ENCODE measurements at regions not wholly inside any gene's neighbourhood (a gene's known extent, or its start where the extent isn't known, plus 50 kb on each side); places are given as distances from the start of the nearest gene placed in this dataset.

- Histone ChIP-seq H2BK20ac (ENCODE audit: low read depth, low read length, poor library complexity, severe bottlenecking) (no peak overlapping the region), H4K20me1 (ENCODE audit: control insufficient read depth, insufficient read depth, insufficient read length) (no peaks in the 10 kb centered on the region), H4K8ac (replicated peaks; ENCODE audit: insufficient read length, low read depth, low read length) (no peak overlapping the region), H3K27me3 (ENCODE audit: insufficient read depth, low read length) (no peaks in the 10 kb centered on the region), H4K5ac (ENCODE audit: insufficient read length, low read depth, low read length) (no peak overlapping the region), H3K4me2 (ENCODE audit: insufficient read depth, insufficient read length, low read length) (no peak overlapping the region), H3K4ac (ENCODE audit: low read depth, low read length) (no peak overlapping the region), H2BK120ac (ENCODE audit: low read depth, low read length, poor library complexity, severe bottlenecking) (no peak overlapping the region), H3K79me1 (ENCODE audit: insufficient read depth, low read depth, low read length, poor library complexity, severe bottlenecking) (no peaks in the 10 kb centered on the region), H3T11ph (ENCODE audit: low read length) (no peak overlapping the region), H3K14ac (ENCODE audit: insufficient read depth, low read length) (no peak overlapping the region), H3K23me2 (ENCODE audit: insufficient read length, low read depth, low read length, poor library complexity, severe bottlenecking) (no peaks in the 10 kb centered on the region), H3K4me1 (ENCODE audit: insufficient read depth, low read length) (no peaks in the 10 kb centered on the region), H3K9ac (ENCODE audit: extremely low read depth, insufficient read length, low read length) (no peak overlapping the region), H2AK5ac (ENCODE audit: insufficient read length, low read length) (no peak overlapping the region), H3K79me2 (ENCODE audit: insufficient read depth, low read length) (no peaks in the 10 kb centered on the region), H2BK15ac (ENCODE audit: low read depth, low read length) (no peak overlapping the region), H3K23ac (ENCODE audit: insufficient read length, low read depth, low read length) (no peak overlapping the region), H3K9me3 (ENCODE audit: control insufficient read depth, low read depth, low read length) (no peaks in the 10 kb centered on the region), H2BK12ac (ENCODE audit: insufficient read length, low read depth, low read length) (no peak overlapping the region), H2BK5ac (ENCODE audit: insufficient read length, low read length) (no peak overlapping the region), H4K91ac (ENCODE audit: insufficient read length, low read depth, low read length) (no peak overlapping the region), H3K18ac (ENCODE audit: insufficient read length, low read depth, low read length) (no peak overlapping the region), H2AFZ (ENCODE audit: low read length) (no peak overlapping the region), H3K56ac (ENCODE audit: insufficient read length, low read depth, low read length) (no peak overlapping the region), H3K27ac (ENCODE audit: insufficient read length, low read depth, low read length) (no peak overlapping the region)
- TF ChIP-seq CTCF (conservative IDR thresholded peaks at IDR 0.05), result no peak
- no peaks in the 10 kb centered on the region; a peak in 1 of 7 replicates for H3K36me3 Mint-ChIP-seq (ENCODE audit: insufficient read depth in 1 of 3, low read depth in 3 of 3)
- H3K27me3 Mint-ChIP-seq (ENCODE audit: low read depth), result no peaks in the 10 kb centered on the region
- peaks cover 0 to 3% of the 10 kb centered on the region in 2 experiments; a peak in 1 of 4 replicates for H3K4me1 Mint-ChIP-seq
- H3K27ac Mint-ChIP-seq, result no peak overlapping the region
- no peak overlapping the region for H3K4me3 Mint-ChIP-seq
- WGBS (ENCODE audit: extremely low coverage, insufficient read length, low lambda C conversion rate), result no CpG with 5 or more reads among the region's 5 CpGs
- peaks cover 0 to 3% of the 10 kb centered on the region in 2 experiments; a peak in 1 of 5 replicates for H3K9me3 Mint-ChIP-seq
- DNase-seq, result no peak
Measured at GRCh38 chr13:99034333-99035085, 56.6 kb upstream of the DOCK9 start.
